Superior temporal gyrus (tissue), 1 donor: ENCODE measurements at regions not wholly inside any gene's neighbourhood (a gene's known extent, or its start where the extent isn't known, plus 50 kb on each side); places are given as distances from the start of the nearest gene placed in this dataset.
"Not testable (repeated sequence)": the region's sequence is repeated elsewhere in the genome, so short reads cannot be mapped to it uniquely, and the experiment has no call there.

Experiments used
- DNase-seq: peaks from one replicate; pipeline ENCODE4 v3.0.0-alpha.2; 2016; ENCODE audit errors: extremely low spot score

DNA sequence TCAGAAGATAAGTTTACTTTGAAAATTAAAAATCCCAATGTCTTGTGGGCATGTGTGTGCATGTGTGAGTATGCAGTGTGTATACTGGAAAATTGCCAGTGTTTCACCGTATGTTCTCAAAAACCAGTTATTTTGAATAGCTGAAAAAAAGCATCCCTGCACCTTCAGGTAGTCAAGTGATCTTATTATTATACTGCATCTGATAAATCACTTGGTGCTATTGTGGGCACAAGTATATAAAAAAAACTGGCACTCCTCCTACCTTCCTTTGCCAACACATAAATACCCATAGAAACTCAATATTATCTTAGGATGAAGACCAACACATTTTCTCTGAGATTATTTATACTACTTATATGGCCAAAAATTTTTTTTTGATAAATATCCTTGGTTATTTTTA lies 91.5 kb upstream of the MAP9 start:
- no peak for DNase-seq

DNA sequence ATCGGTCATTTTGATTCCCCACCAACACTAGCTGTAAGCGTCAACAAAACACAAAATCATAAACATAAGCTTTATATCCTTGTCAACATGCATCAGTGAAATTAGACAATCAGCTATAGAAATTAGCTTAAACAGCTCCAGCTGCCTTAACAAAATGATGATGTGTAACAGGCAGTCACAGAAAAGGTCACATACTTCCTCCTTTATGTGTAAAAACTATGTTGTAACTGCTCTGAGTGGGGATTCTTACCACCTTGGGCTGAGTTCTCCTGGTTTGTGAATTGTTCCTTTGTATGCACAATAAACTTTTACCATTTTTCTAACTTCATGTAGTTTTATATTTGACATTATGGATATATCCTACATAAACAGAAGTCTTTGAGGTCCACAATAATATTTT lies 73.9 kb upstream of the MAP9 start:
- DNase-seq = no peak

DNA sequence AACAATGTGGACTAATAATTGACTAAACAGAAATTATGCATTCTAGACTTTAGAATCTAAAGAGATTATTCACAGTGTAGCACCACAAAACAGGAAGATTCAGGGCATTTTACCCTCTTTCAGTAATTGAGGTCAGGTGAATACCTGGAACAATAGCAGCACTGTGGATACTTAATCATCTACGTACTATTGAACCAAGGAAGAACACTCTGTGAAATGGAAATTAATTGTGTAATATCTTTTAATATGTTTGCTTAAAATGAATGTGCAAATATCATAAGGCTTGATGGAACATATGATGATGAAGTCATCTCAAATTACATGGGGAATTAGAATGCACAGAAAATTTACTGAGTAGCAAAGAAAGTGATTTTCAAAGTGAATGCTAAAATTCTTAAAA lies 68.5 kb upstream of the MAP9 start:
- DNase-seq = no peak

DNA sequence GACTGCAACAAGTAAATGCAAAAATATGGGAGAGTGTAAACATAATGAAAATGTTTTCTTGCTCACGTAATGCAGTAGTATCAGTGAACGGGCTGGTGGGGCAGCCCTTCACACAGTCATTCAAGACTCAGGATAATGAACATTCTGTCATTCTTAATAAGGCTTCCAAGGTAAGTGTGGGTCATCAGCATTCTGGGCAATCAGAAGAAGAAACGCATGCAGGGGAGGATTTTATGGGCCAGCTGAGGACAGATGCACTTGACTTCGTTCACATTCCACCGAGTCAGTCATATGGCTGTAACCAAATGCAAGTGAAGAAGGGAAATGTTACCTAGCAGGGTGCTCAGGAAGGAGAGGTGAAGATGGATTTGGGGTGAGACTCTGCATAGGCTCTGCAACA lies 68.0 kb upstream of the MAP9 start:
- DNase-seq = no peak

DNA sequence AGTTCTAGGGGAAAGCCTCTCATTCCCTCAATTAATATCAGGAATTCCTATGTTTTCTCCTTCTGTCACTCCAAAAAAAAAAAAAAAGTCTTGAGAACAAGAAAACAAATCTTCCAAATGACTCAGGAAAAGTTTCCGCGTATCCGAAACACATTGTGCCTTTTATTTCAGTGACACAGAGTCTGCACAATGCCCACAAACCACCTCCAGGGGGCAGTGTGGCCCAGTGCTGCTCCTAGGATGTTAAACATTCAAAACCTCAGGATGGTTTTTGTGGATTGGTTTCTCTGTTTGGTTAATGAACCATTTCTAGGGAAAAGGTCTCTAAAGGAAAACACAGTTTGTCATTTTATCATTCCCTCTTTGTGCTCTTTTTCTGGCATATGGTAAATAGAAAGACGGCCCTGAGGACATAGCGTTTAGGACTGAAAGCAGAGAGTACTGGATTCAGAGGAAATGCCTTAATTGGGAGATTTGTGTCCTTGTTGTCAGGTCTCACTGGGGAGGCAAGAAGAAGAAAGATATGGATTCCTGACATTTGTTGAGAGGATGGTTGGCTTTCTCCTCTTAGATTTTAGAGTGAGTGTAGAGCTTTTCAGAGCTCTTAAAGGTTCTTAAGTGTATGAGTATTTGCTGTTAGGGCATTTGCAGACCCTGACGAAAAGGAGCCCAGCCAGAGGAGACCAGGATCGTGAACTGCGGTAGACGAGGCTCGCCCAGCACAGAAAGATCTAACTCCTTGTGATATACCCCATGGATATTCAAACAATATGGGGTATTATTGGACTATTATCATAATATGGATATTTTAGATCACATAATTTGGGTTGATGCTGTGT lies 65.7 kb upstream of the MAP9 start:
- peak; percentile 93 for DNase-seq

DNA sequence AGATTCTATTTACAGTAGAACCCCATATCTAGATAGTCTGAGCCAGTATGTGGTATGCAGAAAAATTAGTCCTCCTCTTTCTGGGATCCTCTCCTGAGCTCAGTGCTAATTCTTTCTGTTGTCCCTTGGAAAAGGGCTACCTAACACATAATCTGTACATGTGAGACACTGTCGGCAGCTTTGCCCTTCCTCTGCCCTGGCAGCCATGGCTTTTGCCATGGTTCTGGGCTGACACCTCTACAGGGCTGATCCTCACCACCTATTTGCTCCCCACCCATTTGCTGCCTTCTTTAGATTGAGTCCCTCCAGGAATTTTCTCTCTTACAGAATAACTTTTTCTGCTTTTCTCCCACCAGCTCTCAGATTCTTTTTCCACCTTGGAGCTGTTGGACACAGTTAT lies 64.7 kb upstream of the MAP9 start:
- no peak for DNase-seq

DNA sequence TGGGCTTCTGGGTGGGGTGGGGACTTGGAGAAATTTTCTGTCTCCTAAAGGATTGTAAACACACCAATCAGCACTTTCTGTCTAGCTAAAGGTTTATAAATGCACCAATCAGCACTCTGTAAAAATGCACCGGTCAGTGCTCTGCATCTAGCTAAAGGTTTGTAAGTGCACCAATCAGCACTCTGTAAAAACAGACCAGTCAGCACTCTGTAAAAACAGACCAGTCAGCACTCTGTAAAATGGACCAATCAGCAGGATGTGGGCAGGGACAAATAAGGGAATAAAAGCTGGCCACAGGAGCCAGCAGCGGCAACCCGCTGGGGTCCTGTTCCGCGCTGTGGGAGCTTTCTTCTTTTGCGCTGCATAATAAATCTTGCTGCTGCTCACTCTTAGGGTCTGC lies 63.0 kb upstream of the MAP9 start:
- DNase-seq = not testable (repeated sequence)

DNA sequence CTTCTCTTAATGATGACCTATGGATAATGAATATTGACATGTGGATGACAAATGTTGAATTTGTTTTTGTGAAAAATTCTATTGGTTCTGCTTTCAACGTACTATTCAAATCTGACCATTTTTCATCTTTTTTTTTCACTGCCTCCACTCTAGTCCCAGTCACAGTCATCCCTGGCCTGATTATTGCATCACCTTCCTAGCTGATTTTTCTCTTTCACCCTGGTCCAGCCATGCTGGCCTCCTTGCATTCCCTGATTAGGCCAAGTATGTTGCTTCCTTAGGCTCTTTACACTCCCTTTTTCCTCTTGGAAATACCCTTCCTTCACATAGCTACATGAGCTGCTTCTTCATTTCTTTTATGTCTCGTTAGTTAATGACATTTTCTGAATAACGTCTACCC lies 58.1 kb upstream of the MAP9 start:
- DNase-seq = no peak

DNA sequence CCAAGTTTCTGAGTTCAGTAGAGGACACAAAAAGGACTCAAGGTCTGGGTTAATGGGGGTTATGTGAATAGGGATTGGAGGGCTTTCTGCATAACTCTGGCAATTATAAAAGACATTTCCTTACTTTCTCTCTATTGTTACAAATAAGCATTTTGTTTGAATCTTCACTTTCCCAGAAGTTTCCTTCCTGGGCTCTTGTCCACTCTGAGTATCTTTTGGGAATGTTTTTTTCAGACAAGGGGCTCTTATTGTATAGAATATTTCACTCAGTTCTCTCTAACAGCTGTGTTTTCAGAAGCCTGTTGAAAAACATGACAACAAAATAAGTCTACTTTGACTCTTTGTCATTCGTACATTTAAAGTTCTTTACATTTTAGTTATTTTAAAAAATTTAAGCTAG lies 57.6 kb upstream of the MAP9 start:
- no peak for DNase-seq

DNA sequence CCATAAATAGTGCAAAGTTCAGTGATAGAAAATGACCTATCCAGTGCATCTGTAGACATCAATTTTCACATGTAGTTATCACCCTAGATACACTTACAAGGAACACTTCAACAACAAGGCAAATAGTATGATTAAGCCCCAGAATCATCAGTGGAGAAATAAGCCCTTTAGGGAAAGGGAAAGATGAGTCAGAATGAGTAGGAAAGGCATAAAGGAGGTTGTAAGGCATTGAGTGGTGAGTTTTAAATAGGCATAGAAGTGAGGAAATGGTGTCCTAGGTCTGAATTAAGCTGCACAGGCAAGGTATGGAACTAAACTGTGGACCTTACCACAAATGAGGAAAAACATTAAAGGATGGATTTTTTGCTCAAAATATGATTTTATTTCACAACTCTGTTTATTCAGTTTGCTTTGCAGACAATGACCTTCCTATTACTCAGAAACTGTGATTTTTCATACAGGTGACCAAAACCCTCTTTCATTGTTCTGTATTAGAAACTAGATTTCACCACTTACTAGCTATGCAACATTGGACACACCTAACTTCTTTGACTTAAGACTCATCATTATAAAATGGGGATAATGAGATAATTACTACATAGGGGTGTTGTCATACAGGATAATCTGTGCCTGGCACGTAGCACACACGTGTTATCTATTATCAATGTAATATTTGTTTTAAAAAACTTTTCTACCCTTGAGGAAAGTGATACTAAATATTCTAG lies 57.0 kb upstream of the MAP9 start:
- no peak for DNase-seq

DNA sequence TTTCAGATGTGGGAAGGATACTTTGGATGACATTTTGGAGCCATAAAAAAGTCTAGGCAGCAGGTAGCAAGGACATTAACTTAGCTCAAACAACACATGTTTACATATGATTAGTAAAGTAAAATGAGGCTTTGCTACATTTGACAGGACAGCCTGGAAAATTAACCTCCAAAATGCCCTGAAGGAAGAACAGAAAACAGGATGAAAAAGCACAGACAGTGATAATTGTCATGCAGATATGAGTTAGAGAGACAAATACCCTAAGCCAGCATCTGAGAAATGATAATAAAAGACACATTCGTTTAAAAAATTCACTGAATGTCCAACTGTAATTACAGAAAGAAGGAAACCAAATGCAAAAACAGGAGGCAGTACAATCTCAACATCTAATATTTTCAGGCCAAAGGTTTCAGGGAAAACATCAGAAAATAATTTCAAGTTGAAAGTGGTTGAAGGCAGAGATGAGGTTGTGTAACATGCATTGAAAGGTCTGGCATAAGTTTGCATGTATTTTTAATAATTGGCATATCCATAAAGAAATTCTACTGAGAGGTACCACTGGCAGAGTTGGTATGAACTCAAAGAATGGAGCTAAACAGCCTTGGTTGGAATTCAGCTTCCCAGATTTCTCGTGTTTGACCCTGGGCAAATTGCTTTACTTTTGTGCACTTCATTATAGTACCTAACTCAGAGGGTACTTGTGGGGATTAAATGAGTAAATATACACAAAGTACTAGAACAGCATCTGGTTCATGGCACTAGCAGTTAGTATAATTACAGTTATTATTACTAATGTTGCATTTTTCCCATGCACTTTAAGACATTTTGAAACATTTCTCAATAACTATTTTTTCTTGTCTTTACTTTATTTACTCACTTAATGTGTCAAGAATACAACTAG lies 54.4 kb upstream of the MAP9 start:
- DNase-seq = no peak

DNA sequence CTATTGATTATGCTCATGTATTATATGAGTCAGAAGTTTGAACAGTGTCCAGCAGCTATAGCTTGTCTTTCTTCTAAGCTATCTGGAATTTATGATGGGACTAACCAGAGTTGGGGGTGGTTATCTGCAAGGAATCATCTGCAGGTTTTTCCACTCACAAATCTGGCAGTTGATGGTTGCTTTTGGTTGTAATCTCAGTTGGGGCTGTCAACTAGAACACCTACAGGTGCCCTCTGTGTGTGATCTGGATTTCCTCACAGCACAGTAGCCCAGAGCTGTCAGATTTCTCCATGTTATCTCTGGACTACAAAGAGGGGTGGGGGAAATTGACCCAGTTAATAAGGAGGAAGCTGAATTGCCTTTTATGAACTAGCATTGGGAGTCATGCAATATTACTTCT lies 51.4 kb upstream of the MAP9 start:
- DNase-seq = no peak

DNA sequence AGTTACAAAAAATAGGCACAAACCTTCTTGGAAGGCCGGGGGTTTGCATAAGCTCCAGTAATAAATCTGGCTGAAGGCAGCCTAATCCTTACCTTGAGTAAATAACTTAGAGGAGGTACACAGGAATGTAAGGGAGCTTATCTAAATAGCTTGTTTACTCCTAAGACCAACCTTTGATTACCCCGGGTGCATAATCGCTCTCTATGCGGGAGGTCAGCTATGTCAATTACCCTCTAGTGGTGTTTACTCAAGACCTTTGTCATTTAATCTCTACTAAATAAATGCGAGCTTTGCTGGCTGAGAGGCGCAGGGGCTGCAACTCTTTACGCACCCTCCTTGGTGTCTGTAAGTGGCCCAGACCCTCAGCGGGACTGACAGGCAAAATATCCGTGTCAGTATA lies 50.2 kb upstream of the MAP9 start:
- no peak for DNase-seq
